Loucy (cell line): ENCODE measurements at regions not wholly inside any gene's neighbourhood (a gene's known extent, or its start where the extent isn't known, plus 50 kb on each side); places are given as distances from the start of the nearest gene placed in this dataset.

Source experiments
- EZH2phosphoT487 ChIP-seq: fragments of 200-600 bp; IDR thresholded peaks from 2 replicates; pipeline ENCODE4 v1.6.1; 2018; ENCODE audit warnings: antibody characterized with exemption, mild to moderate bottlenecking, moderate library complexity, borderline replicate concordance
- TF ChIP-seq, protein P1 (sequence below): fragments of 200-600 bp; sonication (generic); conservative IDR thresholded peaks from 2 replicates; pipeline ENCODE4 v1.5.1; 2014; ENCODE audit warnings: mild to moderate bottlenecking, antibody characterized with exemption, low read length

DNA sequence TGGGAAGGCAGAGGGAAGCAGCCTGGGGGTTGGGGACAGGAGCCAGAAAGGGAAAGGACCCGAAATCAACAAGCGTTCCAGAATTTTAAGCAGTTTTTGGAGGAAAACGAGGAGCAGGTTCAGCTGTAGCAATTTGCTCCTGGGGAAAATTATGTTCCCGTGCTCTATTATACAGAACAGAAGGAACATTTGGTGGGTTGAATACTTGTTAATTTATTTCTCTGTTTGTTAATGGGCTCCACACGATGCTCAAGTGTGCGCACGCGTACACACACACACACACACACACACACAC is 149.2 kb upstream of the LINGO1 start:
- TF ChIP-seq, protein P1, sequence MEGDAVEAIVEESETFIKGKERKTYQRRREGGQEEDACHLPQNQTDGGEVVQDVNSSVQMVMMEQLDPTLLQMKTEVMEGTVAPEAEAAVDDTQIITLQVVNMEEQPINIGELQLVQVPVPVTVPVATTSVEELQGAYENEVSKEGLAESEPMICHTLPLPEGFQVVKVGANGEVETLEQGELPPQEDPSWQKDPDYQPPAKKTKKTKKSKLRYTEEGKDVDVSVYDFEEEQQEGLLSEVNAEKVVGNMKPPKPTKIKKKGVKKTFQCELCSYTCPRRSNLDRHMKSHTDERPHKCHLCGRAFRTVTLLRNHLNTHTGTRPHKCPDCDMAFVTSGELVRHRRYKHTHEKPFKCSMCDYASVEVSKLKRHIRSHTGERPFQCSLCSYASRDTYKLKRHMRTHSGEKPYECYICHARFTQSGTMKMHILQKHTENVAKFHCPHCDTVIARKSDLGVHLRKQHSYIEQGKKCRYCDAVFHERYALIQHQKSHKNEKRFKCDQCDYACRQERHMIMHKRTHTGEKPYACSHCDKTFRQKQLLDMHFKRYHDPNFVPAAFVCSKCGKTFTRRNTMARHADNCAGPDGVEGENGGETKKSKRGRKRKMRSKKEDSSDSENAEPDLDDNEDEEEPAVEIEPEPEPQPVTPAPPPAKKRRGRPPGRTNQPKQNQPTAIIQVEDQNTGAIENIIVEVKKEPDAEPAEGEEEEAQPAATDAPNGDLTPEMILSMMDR: no peak
- no peak for TF ChIP-seq EZH2phosphoT487
